ENCODE measurements at regions not wholly inside any gene's neighbourhood (a gene's known extent, or its start where the extent isn't known, plus 50 kb on each side); places are given as distances from the start of the nearest gene placed in this dataset.

DNA sequence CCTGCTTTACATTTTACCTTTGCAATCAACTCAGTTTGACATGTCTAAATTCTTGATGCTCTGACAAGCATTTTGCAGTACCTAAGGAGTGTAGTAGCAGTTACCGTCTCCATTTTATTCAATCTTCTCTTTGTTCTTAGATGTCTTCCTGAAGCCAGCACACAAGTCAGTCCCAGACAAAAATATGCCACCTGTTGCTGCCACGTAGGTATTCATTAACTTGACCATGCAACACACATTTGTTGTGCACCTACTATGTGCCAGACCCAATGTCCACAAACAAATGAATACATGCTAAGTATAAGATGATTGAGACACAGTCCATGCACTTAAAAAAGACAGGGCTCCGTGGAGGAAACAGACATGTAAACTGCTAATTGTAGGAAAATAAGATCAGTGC, 81.5 kb upstream of the NGF start:
- H2BK15ac ChIP-seq (ENCODE audit: low read depth, poor library complexity, severe bottlenecking) = no peak overlapping the region
- 100% methylated on average over 2 of the region's 3 CpGs for WGBS
- no peak overlapping the region for H3K9ac ChIP-seq (ENCODE audit: low read length)
- no peak overlapping the region for H3K4me2 ChIP-seq (ENCODE audit: low read length, poor library complexity, severe bottlenecking)
- no peaks in the 10 kb centered on the region for H3K79me1 ChIP-seq (replicated peaks; ENCODE audit: low read length, poor library complexity, severe bottlenecking)
- no peak overlapping the region for H3K27ac ChIP-seq (ENCODE audit: low read length, poor library complexity, severe bottlenecking)
- no peak overlapping the region for H2BK5ac ChIP-seq (ENCODE audit: low read depth, low read length, poor library complexity, severe bottlenecking)
- no peak overlapping the region for H3K4ac ChIP-seq (ENCODE audit: low read depth in 1 of 2, low read length in 2 of 2)
- H2BK12ac ChIP-seq (ENCODE audit: low read length in 2 of 2) = no peak overlapping the region
- no peak for DNase-seq
- no peak overlapping the region for H4K91ac ChIP-seq (ENCODE audit: low read length)
- no peak overlapping the region for H3K14ac ChIP-seq (ENCODE audit: low read length in 2 of 2)
- no peak overlapping the region for H2AK5ac ChIP-seq (ENCODE audit: low read length, severe bottlenecking)
- H3K18ac ChIP-seq (ENCODE audit: low read depth in 1 of 2, low read length in 2 of 2) = no peak overlapping the region
- H2BK120ac ChIP-seq (ENCODE audit: low read depth, low read length) = no peak overlapping the region
- no peak overlapping the region for H4K8ac ChIP-seq (ENCODE audit: low read length)
- H3K27me3 ChIP-seq (ENCODE audit: control insufficient read depth in 1 of 2, insufficient read depth in 1 of 2, low read length in 2 of 2) = no peaks in the 10 kb centered on the region
- H3K9me3 ChIP-seq (ENCODE audit: control insufficient read depth, low read length) = peaks cover 10% of the 10 kb centered on the region
- H2AFZ ChIP-seq (ENCODE audit: low read depth, low read length) = no peak overlapping the region
- no peak overlapping the region for H3K23ac ChIP-seq (ENCODE audit: low read length in 2 of 2)
- H3K36me3 ChIP-seq (ENCODE audit: control insufficient read depth in 1 of 2, insufficient read depth in 2 of 2, low read depth in 1 of 2, low read length in 2 of 2) = no peaks in the 10 kb centered on the region
- H3K4me3 ChIP-seq (ENCODE audit: insufficient read depth in 1 of 2, low read depth in 1 of 2, low read length in 2 of 2) = no peak overlapping the region
- H3K4me1 ChIP-seq (ENCODE audit: control insufficient read depth, insufficient read depth, low read depth, low read length) = no peaks in the 10 kb centered on the region

DNA sequence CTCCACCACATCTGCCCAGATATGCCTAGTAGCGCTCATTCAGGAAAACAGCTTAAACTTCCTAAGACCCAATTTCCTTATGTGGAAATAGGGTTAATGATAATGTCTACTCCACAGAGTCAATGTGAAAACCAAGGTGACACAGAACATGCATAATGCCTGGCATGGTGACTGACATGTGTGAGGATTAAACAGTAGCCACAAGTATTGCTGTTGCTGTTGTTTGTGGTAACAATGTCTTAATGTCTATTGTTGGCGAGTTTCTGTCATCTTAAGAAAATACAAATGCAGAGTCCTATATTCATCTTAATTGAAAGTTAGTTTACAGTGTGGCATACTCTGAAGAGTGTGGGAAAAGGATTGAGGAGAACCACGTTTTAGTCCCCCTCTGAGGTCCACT, 75.6 kb upstream of the NGF start:
- H3K4me2 ChIP-seq (ENCODE audit: low read length, poor library complexity, severe bottlenecking) = no peak overlapping the region
- H4K8ac ChIP-seq (ENCODE audit: low read length) = no peak overlapping the region

DNA sequence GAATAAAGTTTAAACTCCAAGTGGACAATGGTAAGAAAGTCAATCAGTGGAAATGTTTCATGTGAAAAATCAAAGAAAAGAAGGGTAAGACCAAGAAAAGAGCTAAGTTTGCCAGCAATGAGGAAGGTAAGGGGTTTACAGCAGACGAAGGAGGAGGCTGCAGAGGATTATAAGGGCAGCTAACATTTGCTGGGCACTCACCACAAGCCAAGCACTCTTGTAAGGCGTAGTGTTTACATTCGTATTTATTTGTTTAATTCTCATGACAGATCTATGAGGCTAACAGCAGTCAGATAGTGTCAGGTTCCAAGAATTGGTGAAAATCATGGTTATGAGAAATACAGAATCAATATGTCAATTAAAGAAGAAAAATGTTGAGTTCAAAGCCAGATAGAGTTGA, 75.2 kb upstream of the NGF start:
- no peak overlapping the region for H2BK5ac ChIP-seq (ENCODE audit: low read depth, low read length, poor library complexity, severe bottlenecking)
- no peak overlapping the region for H3K4me2 ChIP-seq (ENCODE audit: low read length, poor library complexity, severe bottlenecking)
- H3K4ac ChIP-seq (ENCODE audit: low read depth in 1 of 2, low read length in 2 of 2) = no peak overlapping the region
- no peaks in the 10 kb centered on the region for H3K27me3 ChIP-seq (ENCODE audit: control insufficient read depth in 1 of 2, insufficient read depth in 1 of 2, low read length in 2 of 2)
- H4K91ac ChIP-seq (ENCODE audit: low read length) = no peak overlapping the region
- H3K18ac ChIP-seq (ENCODE audit: low read depth in 1 of 2, low read length in 2 of 2) = no peak overlapping the region
- no peak overlapping the region for H2BK120ac ChIP-seq (ENCODE audit: low read depth, low read length)
- H3K79me1 ChIP-seq (replicated peaks; ENCODE audit: low read length, poor library complexity, severe bottlenecking) = no peaks in the 10 kb centered on the region
- H2AFZ ChIP-seq (ENCODE audit: low read depth, low read length) = no peak overlapping the region
- WGBS = 85% methylated on average over 3 of the region's 3 CpGs
- no peak overlapping the region for H3K14ac ChIP-seq (ENCODE audit: low read length in 2 of 2)
- H2AK5ac ChIP-seq (ENCODE audit: low read length, severe bottlenecking) = no peak overlapping the region
- no peak overlapping the region for H2BK12ac ChIP-seq (ENCODE audit: low read length in 2 of 2)
- H3K23ac ChIP-seq (ENCODE audit: low read length in 2 of 2) = no peak overlapping the region
- H3K27ac ChIP-seq (ENCODE audit: low read length, poor library complexity, severe bottlenecking) = no peak overlapping the region
- no peaks in the 10 kb centered on the region for H3K36me3 ChIP-seq (ENCODE audit: control insufficient read depth in 1 of 2, insufficient read depth in 2 of 2, low read depth in 1 of 2, low read length in 2 of 2)
- no peak overlapping the region for H2BK15ac ChIP-seq (ENCODE audit: low read depth, poor library complexity, severe bottlenecking)
- no peak overlapping the region for H4K8ac ChIP-seq (ENCODE audit: low read length)
- no peaks in the 10 kb centered on the region for H3K4me1 ChIP-seq (ENCODE audit: control insufficient read depth, insufficient read depth, low read depth, low read length)
- H3K4me3 ChIP-seq (ENCODE audit: insufficient read depth in 1 of 2, low read depth in 1 of 2, low read length in 2 of 2) = no peak overlapping the region
- no peak for DNase-seq
- peaks cover 10% of the 10 kb centered on the region for H3K9me3 ChIP-seq (ENCODE audit: control insufficient read depth, low read length)
- H3K9ac ChIP-seq (ENCODE audit: low read length) = no peak overlapping the region

More for the DNA sequence above, 75.6 kb upstream of the NGF start:
- H2BK15ac ChIP-seq (ENCODE audit: low read depth, poor library complexity, severe bottlenecking) = no peak overlapping the region
- no peak overlapping the region for H2BK12ac ChIP-seq (ENCODE audit: low read length in 2 of 2)
- peaks cover 10% of the 10 kb centered on the region for H3K9me3 ChIP-seq (ENCODE audit: control insufficient read depth, low read length)
- no peak overlapping the region for H4K91ac ChIP-seq (ENCODE audit: low read length)
- no peak overlapping the region for H3K23ac ChIP-seq (ENCODE audit: low read length in 2 of 2)
- no peak overlapping the region for H3K14ac ChIP-seq (ENCODE audit: low read length in 2 of 2)
- no peak for DNase-seq
- no peak overlapping the region for H3K4me3 ChIP-seq (ENCODE audit: insufficient read depth in 1 of 2, low read depth in 1 of 2, low read length in 2 of 2)
- no peak overlapping the region for H2AFZ ChIP-seq (ENCODE audit: low read depth, low read length)
- H2AK5ac ChIP-seq (ENCODE audit: low read length, severe bottlenecking) = no peak overlapping the region
- no peak overlapping the region for H3K9ac ChIP-seq (ENCODE audit: low read length)
- H3K27me3 ChIP-seq (ENCODE audit: control insufficient read depth in 1 of 2, insufficient read depth in 1 of 2, low read length in 2 of 2) = no peaks in the 10 kb centered on the region
- H3K4me1 ChIP-seq (ENCODE audit: control insufficient read depth, insufficient read depth, low read depth, low read length) = no peaks in the 10 kb centered on the region
- WGBS = 84% methylated on average over 1 of the region's 3 CpGs
- no peak overlapping the region for H2BK5ac ChIP-seq (ENCODE audit: low read depth, low read length, poor library complexity, severe bottlenecking)
- H3K4ac ChIP-seq (ENCODE audit: low read depth in 1 of 2, low read length in 2 of 2) = no peak overlapping the region
- H3K27ac ChIP-seq (ENCODE audit: low read length, poor library complexity, severe bottlenecking) = no peak overlapping the region
- no peaks in the 10 kb centered on the region for H3K79me1 ChIP-seq (replicated peaks; ENCODE audit: low read length, poor library complexity, severe bottlenecking)
- H3K36me3 ChIP-seq (ENCODE audit: control insufficient read depth in 1 of 2, insufficient read depth in 2 of 2, low read depth in 1 of 2, low read length in 2 of 2) = no peaks in the 10 kb centered on the region
- no peak overlapping the region for H2BK120ac ChIP-seq (ENCODE audit: low read depth, low read length)
- H3K18ac ChIP-seq (ENCODE audit: low read depth in 1 of 2, low read length in 2 of 2) = no peak overlapping the region

DNA sequence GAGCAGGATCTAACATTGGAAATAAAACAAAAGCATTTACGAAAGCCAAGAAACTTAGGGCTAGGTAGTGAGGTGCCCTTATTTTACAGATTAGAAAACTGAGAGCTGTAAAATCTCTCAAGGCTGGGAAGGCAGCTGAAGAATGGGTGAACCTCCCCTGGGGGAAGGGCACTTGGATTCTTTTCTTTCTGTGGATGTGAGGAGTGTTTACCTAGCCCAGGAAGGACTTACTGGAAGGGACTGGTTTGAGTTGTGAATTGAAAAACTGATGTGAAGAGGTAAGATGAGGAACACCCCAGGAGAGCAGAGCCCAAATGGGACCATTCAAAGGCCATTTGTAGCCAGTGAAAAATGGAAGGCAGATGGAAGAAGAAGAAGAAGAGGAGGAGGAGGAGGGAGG, 74.7 kb upstream of the NGF start:
- Histone ChIP-seq H2BK120ac (ENCODE audit: low read depth, low read length) (no peak overlapping the region), H3K4me3 (ENCODE audit: insufficient read depth in 1 of 2, low read depth in 1 of 2, low read length in 2 of 2) (no peak overlapping the region), H3K27ac (ENCODE audit: low read length, poor library complexity, severe bottlenecking) (no peak overlapping the region), H3K27me3 (ENCODE audit: control insufficient read depth in 1 of 2, insufficient read depth in 1 of 2, low read length in 2 of 2) (no peaks in the 10 kb centered on the region), H3K14ac (ENCODE audit: low read length in 2 of 2) (no peak overlapping the region), H3K23ac (ENCODE audit: low read length in 2 of 2) (no peak overlapping the region), H4K91ac (ENCODE audit: low read length) (no peak overlapping the region), H2BK12ac (ENCODE audit: low read length in 2 of 2) (no peak overlapping the region), H3K9me3 (ENCODE audit: control insufficient read depth, low read length) (peaks cover 7% of the 10 kb centered on the region), H3K4me1 (ENCODE audit: control insufficient read depth, insufficient read depth, low read depth, low read length) (no peaks in the 10 kb centered on the region), H2AFZ (ENCODE audit: low read depth, low read length) (no peak overlapping the region), H3K4me2 (ENCODE audit: low read length, poor library complexity, severe bottlenecking) (no peak overlapping the region), H3K4ac (ENCODE audit: low read depth in 1 of 2, low read length in 2 of 2) (no peak overlapping the region), H3K36me3 (ENCODE audit: control insufficient read depth in 1 of 2, insufficient read depth in 2 of 2, low read depth in 1 of 2, low read length in 2 of 2) (no peaks in the 10 kb centered on the region), H2AK5ac (ENCODE audit: low read length, severe bottlenecking) (no peak overlapping the region), H2BK15ac (ENCODE audit: low read depth, poor library complexity, severe bottlenecking) (no peak overlapping the region), H4K8ac (ENCODE audit: low read length) (no peak overlapping the region), H3K79me1 (replicated peaks; ENCODE audit: low read length, poor library complexity, severe bottlenecking) (no peaks in the 10 kb centered on the region), H3K9ac (ENCODE audit: low read length) (no peak overlapping the region), H2BK5ac (ENCODE audit: low read depth, low read length, poor library complexity, severe bottlenecking) (no peak overlapping the region), H3K18ac (ENCODE audit: low read depth in 1 of 2, low read length in 2 of 2) (no peak overlapping the region)
- WGBS = 95% methylated on average over 1 of the region's 1 CpG
- no peak for DNase-seq

Measured in mesenchymal stem cell (in vitro differentiated cells and primary cell).